H9 (cell line): ENCODE measurements at regions not wholly inside any gene's neighbourhood (a gene's known extent, or its start where the extent isn't known, plus 50 kb on each side); places are given as distances from the start of the nearest gene placed in this dataset.

ENCODE experiments used
- DNase-seq: peaks from one replicate; pipeline ENCODE4 v3.0.0-alpha.2; 2017
- H2AFZ ChIP-seq: one replicate; pipeline ENCODE4 v1.6.1; 2013; ENCODE audit warnings: mild to moderate bottlenecking, low read length, control low read depth, moderate library complexity
- H2AK5ac ChIP-seq: 2 replicates; pipeline ENCODE4 v1.6.1; 2013; ENCODE audit warnings: low read length, control low read depth, mixed read lengths; ENCODE audit not compliant: insufficient read length
- H2BK120ac ChIP-seq: one replicate; pipeline ENCODE4 v1.6.1; 2013; ENCODE audit warnings: low read depth, mild to moderate bottlenecking, low read length, control low read depth, inconsistent platforms; ENCODE audit not compliant: poor library complexity, severe bottlenecking
- H2BK12ac ChIP-seq: 2 replicates; pipeline ENCODE4 v1.6.1; 2013; ENCODE audit warnings: low read length, control low read depth, mixed read lengths, low read depth; ENCODE audit not compliant: insufficient read length
- H2BK15ac ChIP-seq: 2 replicates; pipeline ENCODE4 v1.6.1; 2013; ENCODE audit warnings: low read depth, low read length, control low read depth
- H2BK20ac ChIP-seq: one replicate; pipeline ENCODE4 v1.6.1; 2013; ENCODE audit warnings: low read depth, mild to moderate bottlenecking, low read length, control low read depth, inconsistent platforms; ENCODE audit not compliant: poor library complexity, severe bottlenecking
- H2BK5ac ChIP-seq: 2 replicates; pipeline ENCODE4 v1.6.1; 2013; ENCODE audit warnings: low read length, control low read depth, mixed read lengths; ENCODE audit not compliant: insufficient read length
- H3K14ac ChIP-seq: 2 replicates; pipeline ENCODE4 v1.6.1; 2013; ENCODE audit warnings: low read length, control low read depth; ENCODE audit not compliant: insufficient read depth
- H3K18ac ChIP-seq: 2 replicates; pipeline ENCODE4 v1.6.1; 2013; ENCODE audit warnings: low read depth, mild to moderate bottlenecking, mixed read lengths, low read length, control low read depth; ENCODE audit not compliant: insufficient read length
- H3K23ac ChIP-seq: 2 replicates; pipeline ENCODE4 v1.6.1; 2013; ENCODE audit warnings: low read length, control low read depth, mixed read lengths, low read depth; ENCODE audit not compliant: insufficient read length
- H3K23me2 ChIP-seq: 2 replicates; pipeline ENCODE4 v1.6.1; 2013; ENCODE audit warnings: low read depth, mild to moderate bottlenecking, mixed read lengths, low read length, control low read depth; ENCODE audit not compliant: insufficient read length, poor library complexity, severe bottlenecking
- H3K27ac ChIP-seq: 2 replicates; pipeline ENCODE4 v1.5.1; 2013; ENCODE audit warnings: low read length, control low read depth, mixed read lengths, low read depth; ENCODE audit not compliant: insufficient read length
- H3K27me3 ChIP-seq: 2 replicates; pipeline ENCODE4 v1.6.1; 2013; ENCODE audit warnings: low read length, control low read depth, inconsistent platforms; ENCODE audit not compliant: insufficient read depth
- H3K4ac ChIP-seq: 2 replicates; pipeline ENCODE4 v1.6.1; 2013; ENCODE audit warnings: low read depth, mild to moderate bottlenecking, control low read depth, inconsistent platforms, low read length, moderate library complexity
- H3K4me1 ChIP-seq: 2 replicates; pipeline ENCODE4 v1.6.1; 2013; ENCODE audit warnings: low read length, control low read depth, inconsistent platforms; ENCODE audit not compliant: insufficient read depth
- H3K4me2 ChIP-seq: 2 replicates; pipeline ENCODE4 v1.6.1; 2013; ENCODE audit warnings: low read length, control low read depth, mixed read lengths; ENCODE audit not compliant: insufficient read length, insufficient read depth
- H3K56ac ChIP-seq: 2 replicates; pipeline ENCODE4 v1.6.1; 2013; ENCODE audit warnings: low read depth, mild to moderate bottlenecking, mixed read lengths, low read length, control low read depth; ENCODE audit not compliant: insufficient read length
- H3K79me1 ChIP-seq: 2 replicates; pipeline ENCODE4 v1.6.1; 2013; ENCODE audit warnings: low read depth, mild to moderate bottlenecking, moderate library complexity, low read length, control low read depth, inconsistent platforms; ENCODE audit not compliant: insufficient read depth, poor library complexity, severe bottlenecking
- H3K79me2 ChIP-seq: 2 replicates; pipeline ENCODE4 v1.6.1; 2013; ENCODE audit warnings: low read length, control low read depth, inconsistent platforms; ENCODE audit not compliant: insufficient read depth
- H3K9ac ChIP-seq: 2 replicates; pipeline ENCODE4 v1.6.1; 2013; ENCODE audit warnings: low read length, control low read depth, mixed read lengths; ENCODE audit not compliant: insufficient read length; ENCODE audit errors: extremely low read depth
- H3K9me3 ChIP-seq: one replicate; pipeline ENCODE4 v1.6.1; 2013; ENCODE audit warnings: low read depth, low read length, inconsistent platforms; ENCODE audit not compliant: control insufficient read depth
- H3T11ph ChIP-seq: one replicate; pipeline ENCODE4 v1.6.1; 2013; ENCODE audit warnings: mild to moderate bottlenecking, low read length, control low read depth, inconsistent platforms
- H4K20me1 ChIP-seq: one replicate; pipeline ENCODE4 v1.6.1; 2013; ENCODE audit not compliant: control insufficient read depth, insufficient read length, insufficient read depth
- H4K5ac ChIP-seq: 2 replicates; pipeline ENCODE4 v1.6.1; 2013; ENCODE audit warnings: low read depth, mild to moderate bottlenecking, mixed read lengths, low read length, control low read depth; ENCODE audit not compliant: insufficient read length
- H4K8ac ChIP-seq: replicated peaks from 2 replicates; pipeline ENCODE4 v1.6.1; 2013; ENCODE audit warnings: low read length, control low read depth, mixed read lengths, low read depth; ENCODE audit not compliant: insufficient read length
- H4K91ac ChIP-seq: 2 replicates; pipeline ENCODE4 v1.6.1; 2013; ENCODE audit warnings: low read depth, mild to moderate bottlenecking, moderate library complexity, mixed read lengths, low read length, control low read depth; ENCODE audit not compliant: insufficient read length
- H3K27ac Mint-ChIP-seq, 3 experiments: 2 replicates in 2 of 3; 3 replicates in 1 of 3; pipeline ENCODE4 v1.8.0; 2020 to 2021; ENCODE audit warnings: mixed read lengths in 3 of 3, mild to moderate bottlenecking in 1 of 3, moderate library complexity in 1 of 3
- H3K27me3 Mint-ChIP-seq: 2 replicates; pipeline ENCODE4 v1.8.0; 2021; ENCODE audit warnings: low read depth, mild to moderate bottlenecking, moderate library complexity, mixed read lengths
- H3K36me3 Mint-ChIP-seq, 3 experiments: 2 replicates in 2 of 3; 3 replicates in 1 of 3; pipeline ENCODE4 v1.8.0; 2020 to 2021; ENCODE audit warnings: low read depth in 3 of 3, mixed read lengths in 3 of 3; ENCODE audit not compliant: insufficient read depth in 1 of 3
- H3K4me1 Mint-ChIP-seq, 2 experiments: 2 replicates each; pipeline ENCODE4 v1.8.0; 2020; ENCODE audit warnings: mixed read lengths in 2 of 2
- H3K4me3 Mint-ChIP-seq, 2 experiments: 2 replicates in 1 of 2; 3 replicates in 1 of 2; pipeline ENCODE4 v1.8.0; 2020 to 2021; ENCODE audit warnings: mild to moderate bottlenecking in 2 of 2, mixed read lengths in 2 of 2, moderate library complexity in 1 of 2
- H3K9me3 Mint-ChIP-seq, 2 experiments: 2 replicates in 1 of 2; 3 replicates in 1 of 2; pipeline ENCODE4 v1.8.0; 2020; ENCODE audit warnings: mild to moderate bottlenecking in 2 of 2, mixed read lengths in 2 of 2, moderate library complexity in 1 of 2
- WGBS: extraction: QIAGEN DNeasy Blood & Tissue Kit; methylation state at CpG from one replicate; pipeline ENCODE4 v1.1.7; 2013; ENCODE audit warnings: missing lambda C conversion rate, low lambda C conversion rate, mixed read lengths; ENCODE audit not compliant: insufficient read length; ENCODE audit errors: extremely low coverage; 5-methylcytosine and 5-hydroxymethylcytosine counted together
- TF ChIP-seq, protein P1 (sequence below): fragments of 200-600 bp; sonication (generic); conservative IDR thresholded peaks from 3 replicates; pipeline ENCODE4 v1.8.0; 2021; ENCODE audit warnings: antibody characterized with exemption, mild to moderate bottlenecking

DNA sequence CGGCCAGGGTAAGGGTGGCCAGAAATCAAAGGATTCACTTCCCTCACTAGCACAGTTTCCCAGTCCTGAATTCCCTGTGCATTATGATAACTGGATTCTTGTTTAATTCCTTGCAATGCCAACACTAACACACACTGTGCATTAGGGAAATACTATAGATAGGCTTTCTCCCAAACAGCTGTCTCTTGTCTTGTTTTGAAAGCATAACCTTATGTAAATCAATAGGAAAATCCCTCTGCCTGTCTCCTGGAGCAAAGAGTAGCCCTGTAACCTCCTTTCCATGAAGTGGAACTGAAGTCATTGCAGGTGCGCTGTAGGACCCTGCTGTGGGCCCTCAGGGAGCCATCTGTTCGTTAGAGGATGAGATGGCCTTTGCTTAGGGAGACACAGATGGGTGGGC is 82.8 kb upstream of the FAM171A1 start:
- no peak overlapping the region for H3K27ac ChIP-seq
- H3K9me3 ChIP-seq: no peaks in the 10 kb centered on the region
- Mint-ChIP-seq H3K27ac (no peak overlapping the region), H3K4me3 (no peak overlapping the region), H3K36me3 (no peaks in the 10 kb centered on the region), H3K27me3 (peaks cover 64% of the 10 kb centered on the region), H3K9me3 (no peaks in the 10 kb centered on the region), H3K4me1 (peaks cover 4 to 6% of the 10 kb centered on the region in 2 experiments; a peak in 3 of 4 replicates)
- no peak overlapping the region for H2BK20ac ChIP-seq
- H2AK5ac ChIP-seq: no peak overlapping the region
- no peak for DNase-seq
- no peak overlapping the region for H3T11ph ChIP-seq
- WGBS: no CpG with 5 or more reads among the region's 3 CpGs
- H3K23ac ChIP-seq: no peak overlapping the region
- TF ChIP-seq, protein P1, sequence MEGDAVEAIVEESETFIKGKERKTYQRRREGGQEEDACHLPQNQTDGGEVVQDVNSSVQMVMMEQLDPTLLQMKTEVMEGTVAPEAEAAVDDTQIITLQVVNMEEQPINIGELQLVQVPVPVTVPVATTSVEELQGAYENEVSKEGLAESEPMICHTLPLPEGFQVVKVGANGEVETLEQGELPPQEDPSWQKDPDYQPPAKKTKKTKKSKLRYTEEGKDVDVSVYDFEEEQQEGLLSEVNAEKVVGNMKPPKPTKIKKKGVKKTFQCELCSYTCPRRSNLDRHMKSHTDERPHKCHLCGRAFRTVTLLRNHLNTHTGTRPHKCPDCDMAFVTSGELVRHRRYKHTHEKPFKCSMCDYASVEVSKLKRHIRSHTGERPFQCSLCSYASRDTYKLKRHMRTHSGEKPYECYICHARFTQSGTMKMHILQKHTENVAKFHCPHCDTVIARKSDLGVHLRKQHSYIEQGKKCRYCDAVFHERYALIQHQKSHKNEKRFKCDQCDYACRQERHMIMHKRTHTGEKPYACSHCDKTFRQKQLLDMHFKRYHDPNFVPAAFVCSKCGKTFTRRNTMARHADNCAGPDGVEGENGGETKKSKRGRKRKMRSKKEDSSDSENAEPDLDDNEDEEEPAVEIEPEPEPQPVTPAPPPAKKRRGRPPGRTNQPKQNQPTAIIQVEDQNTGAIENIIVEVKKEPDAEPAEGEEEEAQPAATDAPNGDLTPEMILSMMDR: no peak
- H2BK5ac ChIP-seq: no peak overlapping the region
- H3K9ac ChIP-seq: no peak overlapping the region
- H4K8ac ChIP-seq: no peak overlapping the region
- H3K79me1 ChIP-seq: no peaks in the 10 kb centered on the region
- H3K23me2 ChIP-seq: no peaks in the 10 kb centered on the region
- H2AFZ ChIP-seq: no peak overlapping the region
- no peak overlapping the region for H2BK15ac ChIP-seq
- no peaks in the 10 kb centered on the region for H3K79me2 ChIP-seq
- no peaks in the 10 kb centered on the region for H3K4me1 ChIP-seq
- no peak overlapping the region for H3K56ac ChIP-seq
- H2BK120ac ChIP-seq: no peak overlapping the region
- no peak overlapping the region for H3K18ac ChIP-seq
- H2BK12ac ChIP-seq: no peak overlapping the region
- H4K91ac ChIP-seq: no peak overlapping the region
- no peak overlapping the region for H4K5ac ChIP-seq
- no peak overlapping the region for H3K4ac ChIP-seq
- H4K20me1 ChIP-seq: no peaks in the 10 kb centered on the region
- H3K14ac ChIP-seq: no peak overlapping the region
- H3K27me3 ChIP-seq: no peaks in the 10 kb centered on the region
- H3K4me2 ChIP-seq: no peak overlapping the region
